NCI-H1105 (cell line): ENCODE measurements at regions not wholly inside any gene's neighbourhood (a gene's known extent, or its start where the extent isn't known, plus 50 kb on each side); places are given as distances from the start of the nearest gene placed in this dataset.
"Not testable (repeated sequence)": the region's sequence is repeated elsewhere in the genome, so short reads cannot be mapped to it uniquely, and the experiment has no call there.

Experiments used
- DNase-seq: peaks from one replicate; lab custom pipeline; 2025; lab: John Stamatoyannopoulos, UW

DNA sequence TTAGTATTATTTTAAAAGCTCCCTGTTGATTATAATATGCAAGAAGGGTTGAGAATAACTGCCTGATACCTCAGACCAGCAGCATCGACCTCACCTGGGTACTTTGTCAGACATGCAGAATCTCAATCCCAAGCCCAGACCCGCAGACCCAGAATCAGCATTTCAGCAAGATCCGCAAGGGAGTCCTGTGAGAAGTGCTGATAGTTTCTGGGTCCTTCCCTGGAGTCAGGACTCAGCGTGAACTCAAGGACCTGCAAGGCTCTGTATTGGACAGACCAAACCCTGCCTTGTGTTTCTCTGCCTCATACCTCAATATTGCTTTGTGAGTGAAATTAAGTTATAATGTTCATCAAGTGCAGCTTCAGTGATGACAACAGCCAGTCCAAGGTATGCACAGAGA is 149.5 kb upstream of the NPY start:
- DNase-seq = no peak

GRCh38 chr7:24135003-24135817 is 148.8 kb upstream of the NPY start:
- DNase-seq = no peak

DNA sequence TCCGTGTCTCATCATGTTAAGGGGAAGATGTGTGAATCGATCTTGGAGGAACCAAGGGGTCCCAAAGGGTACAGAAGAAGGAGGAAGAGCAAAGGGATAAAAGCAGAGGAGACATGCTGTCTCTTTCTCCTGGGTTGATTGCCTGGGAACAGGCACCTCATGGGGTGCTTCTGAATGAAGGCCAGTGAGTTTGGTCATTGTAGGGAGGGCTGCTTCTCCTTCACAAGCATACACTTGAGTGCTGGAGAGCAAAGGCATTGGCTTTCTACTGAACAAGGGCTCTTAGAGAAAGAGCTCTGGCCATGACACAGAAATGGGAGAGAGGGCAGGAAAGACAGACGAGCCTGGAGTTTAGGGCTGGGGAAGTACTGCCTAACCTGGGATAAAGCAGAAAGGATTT is 146.7 kb upstream of the NPY start:
- no peak for DNase-seq

- no peak for DNase-seq
Measured at GRCh38 chr7:24138343-24138742, 145.6 kb upstream of the NPY start.

GRCh38 chr7:24140001-24140400 is 144.0 kb upstream of the NPY start:
- DNase-seq = no peak

DNA sequence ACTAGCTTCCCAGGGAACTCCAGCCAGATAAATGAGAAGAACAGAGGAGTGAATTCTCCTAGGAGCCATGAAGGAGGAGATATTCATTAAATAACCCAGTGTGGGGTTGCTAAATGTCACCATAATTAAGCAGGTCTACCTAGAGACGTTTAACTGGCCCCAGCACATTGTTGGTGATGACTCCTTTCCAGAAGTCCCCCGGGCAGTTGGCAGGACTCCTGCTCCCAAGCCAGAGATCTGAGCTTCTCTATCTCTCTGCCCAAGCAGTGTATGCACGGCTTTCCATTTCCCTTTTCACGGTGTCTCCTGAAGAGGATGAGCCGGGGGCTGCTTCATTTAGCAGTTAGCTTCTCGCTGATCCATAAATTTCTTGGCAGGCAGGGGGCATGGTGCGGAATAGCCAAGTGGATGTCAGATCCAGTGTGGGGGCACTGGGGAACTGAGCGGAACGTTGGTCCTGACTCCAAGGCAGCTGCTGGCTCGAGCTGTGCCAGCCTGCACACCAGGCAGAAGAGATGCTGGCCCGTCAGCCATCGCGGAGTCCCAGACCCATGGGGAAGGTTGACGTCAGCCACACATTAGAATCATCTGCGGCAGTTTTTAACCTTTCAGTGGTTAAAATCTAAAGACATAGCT is 142.0 kb upstream of the NPY start:
- no peak for DNase-seq

GRCh38 chr7:24143547-24143946 is 140.4 kb upstream of the NPY start:
- no peak for DNase-seq

- DNase-seq = no peak
Measured at GRCh38 chr7:24151944-24152343, 132.0 kb upstream of the NPY start.

DNA sequence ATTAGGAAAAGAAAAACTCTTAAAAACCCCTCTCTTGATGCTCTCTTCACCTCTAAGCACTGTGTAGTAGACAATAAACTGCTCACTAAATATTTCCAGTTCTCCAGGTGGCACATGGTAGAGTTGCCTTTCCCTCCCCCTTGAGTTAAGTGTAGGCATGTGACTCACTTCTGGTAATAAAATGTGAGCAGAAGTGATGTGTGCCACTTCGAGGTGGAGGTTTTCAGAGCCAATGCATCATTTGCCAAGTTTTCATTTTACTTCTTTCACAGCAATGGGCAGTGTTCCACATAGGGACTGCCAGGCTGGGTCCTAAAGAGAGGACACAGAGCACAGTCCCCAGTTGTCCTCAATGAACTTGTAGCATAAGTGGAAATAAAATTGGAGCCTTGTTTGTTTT is 131.6 kb upstream of the NPY start:
- no peak for DNase-seq

- DNase-seq = no peak
Measured at GRCh38 chr7:24152877-24153472, 131.0 kb upstream of the NPY start.

- no peak for DNase-seq
Measured at GRCh38 chr7:24157666-24158065, 126.3 kb upstream of the NPY start.

DNA sequence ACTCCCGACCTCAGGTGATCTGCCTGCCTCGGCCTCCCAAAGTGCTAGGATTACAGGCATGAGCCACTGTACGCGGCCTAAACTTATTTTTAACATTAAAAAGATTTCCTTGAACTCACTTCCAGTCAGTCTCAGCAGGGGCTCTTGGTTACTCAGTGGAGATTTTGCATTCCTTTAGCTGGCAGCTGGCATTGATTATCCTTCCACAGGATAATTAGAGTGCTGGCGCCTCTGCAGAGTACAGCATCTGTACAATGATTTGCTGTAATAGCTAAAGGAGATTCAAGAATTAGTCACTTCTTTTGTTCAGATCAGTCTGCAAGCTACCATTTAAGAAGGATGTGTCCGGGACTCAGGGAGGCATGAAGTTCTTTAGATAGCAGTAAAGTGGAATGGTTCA is 125.0 kb upstream of the NPY start:
- no peak for DNase-seq

- DNase-seq = no peak
Measured at GRCh38 chr7:24164401-24164800, 119.6 kb upstream of the NPY start.

GRCh38 chr7:24169077-24169624 is 114.8 kb upstream of the NPY start:
- no peak for DNase-seq

DNA sequence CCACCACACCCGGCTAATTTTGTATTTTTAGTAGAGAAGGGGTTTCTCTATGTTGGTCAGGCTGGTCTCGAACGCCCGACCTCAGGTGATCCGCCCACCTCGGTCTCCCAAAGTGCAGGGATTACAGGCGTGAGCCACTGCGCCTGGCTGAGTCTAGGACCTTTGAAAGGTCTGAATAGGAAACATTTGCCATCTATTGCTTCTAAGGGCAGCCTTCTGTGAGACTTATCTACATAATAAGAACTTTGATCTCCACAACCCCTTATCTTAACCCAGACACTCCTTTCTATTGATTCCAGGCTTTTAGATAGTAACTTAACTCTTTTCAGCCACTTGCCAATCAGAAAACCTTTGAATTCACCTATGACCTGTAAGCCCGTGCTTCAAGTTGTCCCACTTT is 112.0 kb upstream of the NPY start:
- DNase-seq = not testable (repeated sequence)

- DNase-seq = no peak
Measured at GRCh38 chr7:24172856-24173255, 111.1 kb upstream of the NPY start.

DNA sequence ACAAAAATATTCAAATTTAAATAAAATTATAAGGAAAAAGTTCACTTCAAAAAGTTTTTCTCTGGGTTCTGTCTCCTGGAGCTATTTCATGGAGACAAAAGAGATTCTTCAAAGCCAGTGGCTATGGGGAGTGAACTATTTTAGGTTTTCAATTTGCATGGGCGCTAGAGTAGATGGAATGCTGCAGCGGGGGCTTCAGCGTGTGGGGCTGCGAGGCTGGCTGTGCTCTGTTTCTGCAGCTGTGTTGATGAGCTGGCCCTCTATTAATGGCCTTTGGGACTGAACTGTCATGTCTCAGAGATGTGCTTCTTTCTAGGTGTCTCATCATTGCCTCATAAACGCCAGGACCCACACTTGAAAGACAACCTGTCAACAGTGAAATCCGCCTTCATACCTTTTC is 108.4 kb upstream of the NPY start:
- DNase-seq = no peak

DNA sequence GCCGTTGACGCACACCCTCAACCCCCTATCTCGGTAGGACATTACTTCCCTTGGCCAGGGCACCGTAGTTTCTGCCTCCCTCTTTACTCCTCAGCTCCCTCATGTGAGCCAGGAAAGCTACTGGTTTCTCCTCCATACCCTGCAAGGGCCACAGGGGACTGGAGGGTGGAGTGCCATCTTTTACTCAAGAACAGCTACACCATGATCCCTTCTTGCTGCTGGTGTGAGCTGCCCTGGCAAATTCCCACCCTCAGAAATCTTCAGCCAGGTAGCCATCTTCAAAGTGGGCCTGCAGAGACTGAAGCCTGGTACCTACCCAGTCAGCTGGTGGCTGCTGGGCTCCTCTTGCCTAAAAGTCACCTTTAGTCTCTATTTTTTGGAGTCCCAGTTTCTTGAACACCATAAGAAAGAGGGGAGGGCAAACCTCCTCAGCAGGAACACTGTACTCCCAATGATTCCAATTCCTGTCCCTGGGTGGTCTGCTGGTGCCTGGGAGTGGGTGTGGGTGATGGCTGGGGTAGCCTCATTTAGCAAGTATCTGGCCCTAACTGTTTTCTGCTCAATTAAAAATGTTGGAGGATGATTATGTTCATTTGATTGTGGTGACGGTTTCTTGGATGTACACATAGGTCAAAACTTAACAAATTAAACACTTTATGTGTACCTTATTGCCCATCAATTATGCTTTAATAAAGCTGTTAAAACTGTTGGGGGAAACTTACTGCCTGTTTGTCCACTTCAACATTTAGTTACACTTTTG is 105.0 kb upstream of the NPY start:
- no peak for DNase-seq

DNA sequence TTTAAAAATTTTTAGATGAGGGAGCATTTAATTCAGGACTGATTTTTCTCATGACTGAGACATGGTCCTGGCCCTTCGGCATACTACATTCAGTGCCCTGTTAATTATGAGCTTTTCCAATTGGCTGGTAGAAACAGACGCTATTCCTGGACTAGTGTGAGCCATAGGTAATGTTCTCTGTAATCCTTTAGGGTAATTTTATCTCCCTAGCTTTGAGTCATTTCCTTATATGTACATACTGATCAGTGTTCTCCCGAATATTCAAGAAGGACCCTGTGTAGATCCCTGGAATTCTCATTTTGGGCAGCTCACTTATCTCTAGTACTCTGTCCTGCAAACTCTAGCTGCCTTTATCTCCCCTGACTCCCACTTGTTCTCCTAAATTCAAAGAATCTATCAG is 92.6 kb upstream of the NPY start:
- no peak for DNase-seq

GRCh38 chr7:24192053-24192452 is 91.9 kb upstream of the NPY start:
- no peak for DNase-seq

- DNase-seq = no peak
Measured at GRCh38 chr7:24192691-24193090, 91.3 kb upstream of the NPY start.

- DNase-seq = no peak
Measured at GRCh38 chr7:24197852-24198251, 86.1 kb upstream of the NPY start.
